IMR-90 (cell line): ENCODE measurements at regions not wholly inside any gene's neighbourhood (a gene's known extent, or its start where the extent isn't known, plus 50 kb on each side); places are given as distances from the start of the nearest gene placed in this dataset.

Experiments used
- ATAC-seq: fragments of 200-7000 bp; cut with Tn5 transposase; 2 replicates; pipeline ENCODE4 v1.9.1; 2020; ENCODE audit warnings: low read depth, mild to moderate bottlenecking, moderate library complexity
- BruUV-seq: library from RNA; stranded (reverse); fragments of 400-500 nt; replicated peaks from 2 replicates; lab custom pipeline; 2021; lab: Mats Ljungman, UMichigan
- CTCF ChIA-PET: fragments of 300-600 bp; formaldehyde crosslinking; extraction: SDS; loops from one replicate; lab custom pipeline; 2021; ENCODE audit warnings: antibody characterized with exemption; lab: Yijun Ruan, JAX
- POLR2A ChIA-PET: fragments of 300-600 bp; sonication (Branson Sonifier 250); formaldehyde crosslinking; loops from one replicate; lab custom pipeline; 2022; ENCODE audit warnings: antibody characterized with exemption; ENCODE audit not compliant: unreplicated experiment; lab: Charles Lee
- DNase-seq: peaks from one replicate; pipeline ENCODE4 v3.0.0; 2013
- H2AFZ ChIP-seq: replicated peaks from 2 replicates; pipeline ENCODE3; 2013; ENCODE audit warnings: low read length, mild to moderate bottlenecking; ENCODE audit not compliant: poor library complexity
- H2AK5ac ChIP-seq: 2 replicates; pipeline ENCODE4 v1.6.1; 2013; ENCODE audit warnings: low read depth, low read length, inconsistent platforms
- H2AK9ac ChIP-seq: replicated peaks from 2 replicates; pipeline ENCODE3; 2013; ENCODE audit warnings: mild to moderate bottlenecking, low read depth, low read length, moderate library complexity; ENCODE audit not compliant: poor library complexity
- H2BK120ac ChIP-seq: 2 replicates; pipeline ENCODE4 v1.6.1; 2013; ENCODE audit warnings: low read depth, low read length, inconsistent platforms
- H2BK15ac ChIP-seq: 3 replicates; pipeline ENCODE4 v1.6.1; 2013; ENCODE audit warnings: low read depth, low read length, inconsistent platforms
- H2BK20ac ChIP-seq: 2 replicates; pipeline ENCODE4 v1.6.1; 2013; ENCODE audit warnings: low read depth, mild to moderate bottlenecking, inconsistent platforms, low read length, moderate library complexity
- H2BK5ac ChIP-seq: 2 replicates; pipeline ENCODE4 v1.6.1; 2013; ENCODE audit warnings: mild to moderate bottlenecking, low read depth, low read length, inconsistent platforms; ENCODE audit not compliant: poor library complexity, severe bottlenecking
- H3K14ac ChIP-seq: replicated peaks from 2 replicates; pipeline ENCODE4 v1.6.1; 2013; ENCODE audit warnings: low read depth, low read length, inconsistent platforms
- H3K18ac ChIP-seq: 2 replicates; pipeline ENCODE4 v1.6.1; 2013; ENCODE audit warnings: low read depth, low read length, control low read depth
- H3K23ac ChIP-seq: 2 replicates; pipeline ENCODE4 v1.6.1; 2013; ENCODE audit warnings: low read depth, low read length, inconsistent platforms
- H3K27ac ChIP-seq: 2 replicates; pipeline ENCODE4 v1.5.1; 2013; ENCODE audit warnings: mild to moderate bottlenecking, control low read depth, low read length; ENCODE audit not compliant: insufficient read depth
- H3K27me3 ChIP-seq: 2 replicates; pipeline ENCODE4 v1.6.1; 2013; ENCODE audit warnings: low read length; ENCODE audit not compliant: control insufficient read depth, insufficient read depth
- H3K36me3 ChIP-seq: 2 replicates; pipeline ENCODE4 v1.6.1; 2013; ENCODE audit warnings: low read length, mixed read lengths; ENCODE audit not compliant: control insufficient read depth, insufficient read depth
- H3K4ac ChIP-seq: 2 replicates; pipeline ENCODE4 v1.6.1; 2013; ENCODE audit warnings: low read depth, low read length, inconsistent platforms
- H3K4me1 ChIP-seq: 2 replicates; pipeline ENCODE4 v1.6.1; 2013; ENCODE audit warnings: low read length, mixed read lengths; ENCODE audit not compliant: control insufficient read depth, insufficient read depth
- H3K4me2 ChIP-seq: 2 replicates; pipeline ENCODE4 v1.6.1; 2013; ENCODE audit warnings: low read depth, mild to moderate bottlenecking, control low read depth, low read length, moderate library complexity
- H3K4me3 ChIP-seq: 2 replicates; pipeline ENCODE4 v1.5.1; 2013; ENCODE audit warnings: low read depth, mild to moderate bottlenecking, control low read depth, low read length, moderate library complexity; ENCODE audit not compliant: insufficient read depth
- H3K56ac ChIP-seq: 2 replicates; pipeline ENCODE4 v1.6.1; 2013; ENCODE audit warnings: low read length, inconsistent platforms; ENCODE audit not compliant: insufficient read depth; ENCODE audit errors: extremely low read depth
- H3K79me1 ChIP-seq, 2 experiments: 2 replicates each; pipeline ENCODE4 v1.6.1; 2013; ENCODE audit warnings: low read length in 2 of 2, inconsistent platforms in 1 of 2, low read depth in 1 of 2
- H3K9ac ChIP-seq: 2 replicates; pipeline ENCODE4 v1.6.1; 2013; ENCODE audit warnings: low read depth, low read length, control low read depth
- H3K9me1 ChIP-seq: 2 replicates; pipeline ENCODE4 v1.6.1; 2013; ENCODE audit warnings: low read length, inconsistent platforms; ENCODE audit not compliant: insufficient read depth
- H3K9me3 ChIP-seq: 2 replicates; pipeline ENCODE4 v1.6.1; 2013; ENCODE audit warnings: low read length; ENCODE audit not compliant: control insufficient read depth, insufficient read depth
- H4K20me1 ChIP-seq: 2 replicates; pipeline ENCODE4 v1.6.1; 2013; ENCODE audit warnings: low read length, inconsistent platforms; ENCODE audit not compliant: insufficient read depth
- H4K5ac ChIP-seq: 2 replicates; pipeline ENCODE4 v1.6.1; 2013; ENCODE audit warnings: mild to moderate bottlenecking, low read depth, low read length, control low read depth
- H4K8ac ChIP-seq, 2 experiments: 2 replicates each; pipeline ENCODE4 v1.6.1; 2013; ENCODE audit warnings: low read depth in 2 of 2, low read length in 2 of 2, control low read depth in 1 of 2, inconsistent platforms in 1 of 2
- H4K91ac ChIP-seq: 2 replicates; pipeline ENCODE4 v1.6.1; 2013; ENCODE audit warnings: low read depth, low read length, inconsistent platforms; ENCODE audit not compliant: insufficient read depth
- BHLHE40 ChIP-seq: fragments of 150-350 bp; IDR thresholded peaks from 2 replicates; pipeline ENCODE4 v1.6.1; 2016; ENCODE audit warnings: mild to moderate bottlenecking, low read depth, low read length
- CEBPB ChIP-seq: IDR thresholded peaks from 2 replicates; pipeline ENCODE4 v1.6.1; 2012; ENCODE audit warnings: low read depth, low read length, improper control_type of control experiment
- CHD1 ChIP-seq: IDR thresholded peaks from 2 replicates; pipeline ENCODE4 v1.6.1; 2012; ENCODE audit warnings: low read depth, low read length, improper control_type of control experiment
- CTCF ChIP-seq: conservative IDR thresholded peaks from 2 replicates; pipeline ENCODE4 v1.5.1; 2012; ENCODE audit warnings: mild to moderate bottlenecking, low read depth, low read length, improper control_type of control experiment
- FOS ChIP-seq: fragments of 150-350 bp; IDR thresholded peaks from 2 replicates; pipeline ENCODE4 v1.6.1; 2016; ENCODE audit warnings: low read depth, low read length
- MAFK ChIP-seq: IDR thresholded peaks from 2 replicates; pipeline ENCODE4 v1.6.1; 2012; ENCODE audit warnings: low read depth, low read length, improper control_type of control experiment
- MAZ ChIP-seq: IDR thresholded peaks from 2 replicates; pipeline ENCODE4 v1.6.1; 2012; ENCODE audit warnings: low read depth, mild to moderate bottlenecking, low read length, improper control_type of control experiment, moderate library complexity, borderline replicate concordance
- MXI1 ChIP-seq: IDR thresholded peaks from 2 replicates; pipeline ENCODE4 v1.6.1; 2012; ENCODE audit warnings: low read depth, mild to moderate bottlenecking, low read length, moderate library complexity, borderline replicate concordance
- NFE2L2 ChIP-seq: fragments of 150-350 bp; IDR thresholded peaks from 2 replicates; pipeline ENCODE4 v1.6.1; 2016; ENCODE audit warnings: low read depth, mild to moderate bottlenecking, low read length
- POLR2A ChIP-seq: IDR thresholded peaks from 2 replicates; pipeline ENCODE4 v1.6.1; 2012; ENCODE audit warnings: mild to moderate bottlenecking, low read depth, low read length
- RAD21 ChIP-seq: IDR thresholded peaks from 2 replicates; pipeline ENCODE4 v1.6.1; 2012; ENCODE audit warnings: low read length, improper control_type of control experiment
- RCOR1 ChIP-seq: IDR thresholded peaks from 2 replicates; pipeline ENCODE4 v1.6.1; 2012; ENCODE audit warnings: mild to moderate bottlenecking, low read length, improper control_type of control experiment; ENCODE audit not compliant: insufficient replicate concordance
- RFX5 ChIP-seq: IDR thresholded peaks from 2 replicates; pipeline ENCODE4 v1.8.0; 2012; ENCODE audit warnings: low read depth, mild to moderate bottlenecking, low read length, moderate library complexity
- SMC3 ChIP-seq: fragments of 150-350 bp; IDR thresholded peaks from 2 replicates; pipeline ENCODE4 v1.6.1; 2016; ENCODE audit warnings: low read depth, mild to moderate bottlenecking, antibody characterized with exemption, low read length, moderate library complexity
- WGBS, 2 experiments: methylation state at CpG; one replicate each; pipeline versions ENCODE4 v1.1.5 to v1.1.7; 2013; ENCODE audit warnings: missing lambda C conversion rate in 2 of 2; ENCODE audit not compliant: insufficient read length in 1 of 2; ENCODE audit errors: extremely low coverage in 2 of 2; 5-methylcytosine and 5-hydroxymethylcytosine counted together
- dilution Hi-C: fragments of 300-500 bp; cut with HindIII; formaldehyde crosslinking; loops from one replicate; pipeline ENCODE4 v1.14.3; 2018; ENCODE audit warnings: low sequenced_read_pairs; ENCODE audit not compliant: unreplicated experiment
- in situ Hi-C: fragments of 300-500 bp; cut with MboI; formaldehyde crosslinking; loops from 3 replicates; pipeline ENCODE4 v1.14.3; 2019; ENCODE audit warnings: low sequenced_read_pairs, inconsistent platforms, mixed read lengths
- intact Hi-C: fragments of 100-400 bp; cut with micrococcal nuclease; formaldehyde crosslinking; loops from 2 replicates; pipeline ENCODE4 v1.10.0; 2022
- TF ChIP-seq, protein P1 (sequence below): fragments of 150-350 bp; IDR thresholded peaks from 2 replicates; pipeline ENCODE4 v1.6.1; 2016; ENCODE audit warnings: low read depth, mild to moderate bottlenecking, low read length, moderate library complexity, borderline replicate concordance
- TF ChIP-seq, protein P2 (sequence below): fragments of 150-350 bp; IDR thresholded peaks from 2 replicates; pipeline ENCODE4 v1.6.1; 2017; ENCODE audit warnings: mild to moderate bottlenecking, antibody characterized with exemption, low read length, low read depth

- no TSS peak for BruUV-seq
- 87% methylated on average over 5 of the region's 9 CpGs; no CpG with 5 or more reads in 1 of the 2 experiments for WGBS, 2 experiments
- intact Hi-C loops (no loop called here), in situ Hi-C loops (no loop called here), dilution Hi-C loops (no loop called here)
- Histone ChIP-seq H3K79me1 (no peaks in the 10 kb centered on the region; a peak in 1 of 4 replicates), H3K9ac (no peak overlapping the region), H4K91ac (no peak overlapping the region), H3K14ac (no peak overlapping the region), H3K56ac (no peak overlapping the region), H3K9me3 (no peaks in the 10 kb centered on the region), H3K4me1 (peaks cover 10% of the 10 kb centered on the region), H2AK9ac (no peak overlapping the region), H3K4ac (no peak overlapping the region), H2BK5ac (no peak overlapping the region), H3K23ac (no peak overlapping the region), H2BK20ac (no peak overlapping the region), H4K8ac (no peak overlapping the region), H3K18ac (no peak overlapping the region), H2AK5ac (peak overlapping the region; percentile 58; the same call in 1 of the 2 replicates), H3K27ac (no peak overlapping the region), H3K9me1 (peaks cover 2% of the 10 kb centered on the region; the same call in 1 of the 2 replicates), H2BK15ac (no peak overlapping the region), H4K5ac (no peak overlapping the region), H3K4me3 (no peak overlapping the region), H3K27me3 (peaks cover 7% of the 10 kb centered on the region; the same call in 1 of the 2 replicates), H3K36me3 (no peaks in the 10 kb centered on the region), H4K20me1 (peaks cover 5% of the 10 kb centered on the region; the same call in 1 of the 2 replicates), H2BK120ac (no peak overlapping the region), H2AFZ (no peak overlapping the region), H3K4me2 (no peak overlapping the region)
- TF ChIP-seq, protein P1, sequence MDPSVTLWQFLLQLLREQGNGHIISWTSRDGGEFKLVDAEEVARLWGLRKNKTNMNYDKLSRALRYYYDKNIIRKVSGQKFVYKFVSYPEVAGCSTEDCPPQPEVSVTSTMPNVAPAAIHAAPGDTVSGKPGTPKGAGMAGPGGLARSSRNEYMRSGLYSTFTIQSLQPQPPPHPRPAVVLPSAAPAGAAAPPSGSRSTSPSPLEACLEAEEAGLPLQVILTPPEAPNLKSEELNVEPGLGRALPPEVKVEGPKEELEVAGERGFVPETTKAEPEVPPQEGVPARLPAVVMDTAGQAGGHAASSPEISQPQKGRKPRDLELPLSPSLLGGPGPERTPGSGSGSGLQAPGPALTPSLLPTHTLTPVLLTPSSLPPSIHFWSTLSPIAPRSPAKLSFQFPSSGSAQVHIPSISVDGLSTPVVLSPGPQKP: no peak
- TF ChIP-seq MAZ (no peak), CTCF (no peak), POLR2A (no peak), RFX5 (no peak), MXI1 (no peak), SMC3 (no peak), FOS (no peak), RCOR1 (no peak), MAFK (no peak), CEBPB (no peak), RAD21 (no peak), CHD1 (no peak), NFE2L2 (no peak), BHLHE40 (no peak)
- TF ChIP-seq, protein P2, sequence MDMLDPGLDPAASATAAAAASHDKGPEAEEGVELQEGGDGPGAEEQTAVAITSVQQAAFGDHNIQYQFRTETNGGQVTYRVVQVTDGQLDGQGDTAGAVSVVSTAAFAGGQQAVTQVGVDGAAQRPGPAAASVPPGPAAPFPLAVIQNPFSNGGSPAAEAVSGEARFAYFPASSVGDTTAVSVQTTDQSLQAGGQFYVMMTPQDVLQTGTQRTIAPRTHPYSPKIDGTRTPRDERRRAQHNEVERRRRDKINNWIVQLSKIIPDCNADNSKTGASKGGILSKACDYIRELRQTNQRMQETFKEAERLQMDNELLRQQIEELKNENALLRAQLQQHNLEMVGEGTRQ: no peak
- ChIA-PET CTCF (no interaction called here), POLR2A (no interaction called here)
- DNase-seq: no peak
- no peak for ATAC-seq
These were observed 75.2 kb upstream of the METTL9 start for GRCh38 chr16:21524068-21524751.
